K562 (cell line): ENCODE measurements at regions not wholly inside any gene's neighbourhood (a gene's known extent, or its start where the extent isn't known, plus 50 kb on each side); places are given as distances from the start of the nearest gene placed in this dataset.

Experiments
- PHF21A ChIP-seq: fragments of 450-650 bp; IDR thresholded peaks from 2 replicates; pipeline ENCODE4 v1.6.1; 2017; ENCODE audit warnings: low read depth, borderline replicate concordance
- TARDBP ChIP-seq: fragments of 450-650 bp; IDR thresholded peaks from 2 replicates; pipeline ENCODE4 v1.6.1; 2016
- TCF7L2 ChIP-seq: fragments of 150-350 bp; IDR thresholded peaks from 2 replicates; pipeline ENCODE4 v1.6.1; 2016; ENCODE audit warnings: low read depth, mild to moderate bottlenecking, low read length, moderate library complexity
- ZFX ChIP-seq: sonication (generic); formaldehyde crosslinking; IDR thresholded peaks from 2 replicates; pipeline ENCODE4 v1.8.0; 2022; ENCODE audit warnings: mild to moderate bottlenecking, missing genetic modification reagents, moderate library complexity

GRCh38 chrX:149312097-149312496 is 193.0 kb downstream of the IDS start:
- TF ChIP-seq TARDBP, result no peak
- no peak for TF ChIP-seq PHF21A
- no peak for TF ChIP-seq ZFX (CRISPR knock-in tag)
- TF ChIP-seq TCF7L2, result no peak
